ENCODE measurements at regions not wholly inside any gene's neighbourhood (a gene's known extent, or its start where the extent isn't known, plus 50 kb on each side); places are given as distances from the start of the nearest gene placed in this dataset.

GRCh38 chr7:136293841-136294391, 316.8 kb upstream of the MTPN start:
- TF ChIP-seq CTCF (IDR thresholded peaks at IDR 0.05) (no peak), POLR2A (IDR thresholded peaks at IDR 0.05) (no peak)

Measured in esophagus squamous epithelium (tissue), 4 donors.